Suprapubic skin (tissue), 4 donors: ENCODE measurements at regions not wholly inside any gene's neighbourhood (a gene's known extent, or its start where the extent isn't known, plus 50 kb on each side); places are given as distances from the start of the nearest gene placed in this dataset.

Source experiments
- DNase-seq, 2 donors: peaks; one replicate each; pipeline ENCODE4 v3.0.0-alpha.2; 2019; ENCODE audit warnings: low spot score in 2 of 2
- H3K27ac ChIP-seq: fragments of 200-600 bp; sonication (generic); one replicate; pipeline ENCODE4 v1.5.1; 2019
- H3K27me3 ChIP-seq: fragments of 200-600 bp; sonication (generic); one replicate; pipeline ENCODE4 v1.5.1; 2019
- H3K36me3 ChIP-seq: fragments of 200-600 bp; sonication (generic); one replicate; pipeline ENCODE4 v1.5.1; 2019
- H3K4me1 ChIP-seq: fragments of 200-600 bp; sonication (generic); one replicate; pipeline ENCODE4 v1.5.1; 2019
- H3K4me3 ChIP-seq: fragments of 200-600 bp; sonication (generic); one replicate; pipeline ENCODE4 v1.5.1; 2019; ENCODE audit warnings: mild to moderate bottlenecking
- H3K9me3 ChIP-seq: fragments of 200-600 bp; sonication (generic); one replicate; pipeline ENCODE4 v1.5.1; 2019
- EP300 ChIP-seq: sonication (generic); formaldehyde crosslinking; IDR thresholded peaks from one replicate; pipeline ENCODE4 v1.6.1; 2017; ENCODE audit warnings: antibody characterized with exemption
- POLR2A ChIP-seq, 2 donors: fragments of 450-650 bp; IDR thresholded peaks; one replicate each; pipeline ENCODE4 v1.6.1; 2017; ENCODE audit warnings: antibody characterized with exemption in 2 of 2, mild to moderate bottlenecking in 2 of 2, moderate library complexity in 2 of 2
- POLR2AphosphoS5 ChIP-seq, 3 donors: sonication (generic); formaldehyde crosslinking; IDR thresholded peaks; one replicate each; pipeline ENCODE4 v1.6.1; 2017; ENCODE audit warnings: antibody characterized with exemption in 3 of 3
- WGBS: methylation state at CpG from one replicate; pipeline ENCODE4 v1.1.5; 2018; 5-methylcytosine and 5-hydroxymethylcytosine counted together
- TF ChIP-seq, protein P1 (sequence below), 2 donors: fragments of 200-600 bp in 1 of 2; fragments of 450-650 bp in 1 of 2; sonication (generic) in 1 of 2; IDR thresholded peaks; one replicate each; pipeline ENCODE4 v1.5.1; 2016 to 2019; ENCODE audit warnings: antibody characterized with exemption in 2 of 2, mild to moderate bottlenecking in 1 of 2, moderate library complexity in 1 of 2

DNA sequence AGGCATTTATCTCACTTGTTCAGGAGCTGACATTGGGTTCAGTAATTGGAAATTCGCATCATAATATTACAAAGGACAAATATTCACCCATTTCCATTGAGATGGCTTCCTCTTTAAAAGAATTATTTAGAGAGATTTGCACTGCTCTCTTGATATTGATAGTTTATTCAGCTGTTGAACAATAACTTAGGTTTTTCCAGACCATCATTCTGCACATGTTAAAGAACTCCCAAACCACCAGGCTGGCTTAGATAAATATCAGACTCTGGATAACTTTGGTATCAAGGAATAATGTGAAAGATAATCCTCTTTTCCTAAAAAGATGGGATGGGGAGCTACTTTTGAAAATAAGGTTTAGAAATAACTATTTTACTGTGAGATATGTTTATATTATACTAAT, 154.0 kb downstream of the GASK1B start:
- WGBS: 76% methylated on average over 1 of the region's 1 CpG
- DNase-seq: no peak
- Histone ChIP-seq H3K27me3 (no peaks in the 10 kb centered on the region), H3K4me1 (peaks cover 17% of the 10 kb centered on the region), H3K4me3 (no peak overlapping the region), H3K36me3 (no peaks in the 10 kb centered on the region), H3K9me3 (no peaks in the 10 kb centered on the region), H3K27ac (no peak overlapping the region)
- TF ChIP-seq POLR2AphosphoS5 (IDR thresholded peaks at IDR 0.05) (no peak), POLR2A (IDR thresholded peaks at IDR 0.05) (no peak)
- TF ChIP-seq, protein P1, sequence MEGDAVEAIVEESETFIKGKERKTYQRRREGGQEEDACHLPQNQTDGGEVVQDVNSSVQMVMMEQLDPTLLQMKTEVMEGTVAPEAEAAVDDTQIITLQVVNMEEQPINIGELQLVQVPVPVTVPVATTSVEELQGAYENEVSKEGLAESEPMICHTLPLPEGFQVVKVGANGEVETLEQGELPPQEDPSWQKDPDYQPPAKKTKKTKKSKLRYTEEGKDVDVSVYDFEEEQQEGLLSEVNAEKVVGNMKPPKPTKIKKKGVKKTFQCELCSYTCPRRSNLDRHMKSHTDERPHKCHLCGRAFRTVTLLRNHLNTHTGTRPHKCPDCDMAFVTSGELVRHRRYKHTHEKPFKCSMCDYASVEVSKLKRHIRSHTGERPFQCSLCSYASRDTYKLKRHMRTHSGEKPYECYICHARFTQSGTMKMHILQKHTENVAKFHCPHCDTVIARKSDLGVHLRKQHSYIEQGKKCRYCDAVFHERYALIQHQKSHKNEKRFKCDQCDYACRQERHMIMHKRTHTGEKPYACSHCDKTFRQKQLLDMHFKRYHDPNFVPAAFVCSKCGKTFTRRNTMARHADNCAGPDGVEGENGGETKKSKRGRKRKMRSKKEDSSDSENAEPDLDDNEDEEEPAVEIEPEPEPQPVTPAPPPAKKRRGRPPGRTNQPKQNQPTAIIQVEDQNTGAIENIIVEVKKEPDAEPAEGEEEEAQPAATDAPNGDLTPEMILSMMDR (IDR thresholded peaks at IDR 0.05): no peak

DNA sequence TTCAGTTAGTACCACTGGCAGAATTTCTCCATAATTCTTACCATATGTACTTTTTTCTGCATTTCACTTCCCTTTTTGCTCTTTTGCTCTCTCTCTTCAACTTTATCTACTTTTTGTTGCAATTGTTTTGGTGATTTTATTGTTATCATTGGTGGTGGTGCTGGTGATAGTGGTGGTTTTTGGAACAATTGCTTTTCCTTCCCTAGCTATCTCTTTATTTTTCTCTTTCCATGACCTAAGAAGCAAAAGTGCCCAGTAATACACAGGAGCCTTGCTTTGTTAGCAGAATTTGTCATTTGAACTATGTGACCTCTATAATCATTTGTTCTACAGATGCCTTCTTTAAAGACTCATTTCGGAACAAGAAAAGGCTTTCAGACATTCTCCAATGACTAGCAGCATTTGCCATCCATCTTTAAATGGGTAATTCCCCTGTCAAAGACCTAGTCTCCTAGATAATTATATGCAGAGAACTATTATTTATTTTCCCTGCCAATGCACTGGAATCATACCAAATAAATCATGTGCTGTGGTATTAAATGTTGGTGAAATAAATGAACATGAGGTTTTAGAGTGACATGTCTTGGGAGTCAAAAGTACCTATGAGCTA, 154.5 kb downstream of the GASK1B start:
- DNase-seq: no peak
- H3K4me1 ChIP-seq: peaks cover 17% of the 10 kb centered on the region
- H3K4me3 ChIP-seq: no peak overlapping the region
- H3K36me3 ChIP-seq: no peaks in the 10 kb centered on the region
- TF ChIP-seq POLR2A (IDR thresholded peaks at IDR 0.05) (no peak), EP300 (no peak), POLR2AphosphoS5 (IDR thresholded peaks at IDR 0.05) (no peak)
- TF ChIP-seq, protein P1 (IDR thresholded peaks at IDR 0.05): no peak
- H3K27me3 ChIP-seq: no peaks in the 10 kb centered on the region
- WGBS: 64% methylated on average over 1 of the region's 1 CpG
- H3K9me3 ChIP-seq: no peaks in the 10 kb centered on the region
- H3K27ac ChIP-seq: no peak overlapping the region

DNA sequence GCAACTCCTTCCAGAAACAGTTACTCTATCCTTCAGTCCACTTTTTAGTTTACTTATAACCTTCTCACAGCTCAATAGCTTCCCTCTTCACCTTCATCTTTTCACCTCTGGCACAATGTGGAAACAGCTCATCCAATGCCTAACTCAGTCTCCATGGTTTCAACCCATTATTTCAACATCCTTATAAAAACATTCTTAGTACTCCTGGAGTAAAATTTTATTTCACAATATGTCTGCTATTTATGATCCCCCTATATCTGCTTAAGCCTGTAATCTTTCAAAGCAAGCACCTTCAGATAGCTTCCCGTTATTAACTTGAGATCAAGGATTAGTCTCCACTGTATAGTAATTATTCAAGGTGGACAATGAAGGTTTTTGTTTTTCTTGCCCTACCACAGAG, 156.3 kb downstream of the GASK1B start:
- peaks cover 17% of the 10 kb centered on the region for H3K4me1 ChIP-seq
- no peaks in the 10 kb centered on the region for H3K9me3 ChIP-seq
- no peak for DNase-seq
- 81% methylated on average over 1 of the region's 1 CpG for WGBS
- TF ChIP-seq POLR2A (IDR thresholded peaks at IDR 0.05) (no peak), POLR2AphosphoS5 (IDR thresholded peaks at IDR 0.05) (no peak), EP300 (no peak)
- TF ChIP-seq, protein P1 (IDR thresholded peaks at IDR 0.05): no peak
- H3K4me3 ChIP-seq: no peak overlapping the region
- H3K27ac ChIP-seq: no peak overlapping the region
- no peaks in the 10 kb centered on the region for H3K27me3 ChIP-seq
- H3K36me3 ChIP-seq: no peaks in the 10 kb centered on the region

DNA sequence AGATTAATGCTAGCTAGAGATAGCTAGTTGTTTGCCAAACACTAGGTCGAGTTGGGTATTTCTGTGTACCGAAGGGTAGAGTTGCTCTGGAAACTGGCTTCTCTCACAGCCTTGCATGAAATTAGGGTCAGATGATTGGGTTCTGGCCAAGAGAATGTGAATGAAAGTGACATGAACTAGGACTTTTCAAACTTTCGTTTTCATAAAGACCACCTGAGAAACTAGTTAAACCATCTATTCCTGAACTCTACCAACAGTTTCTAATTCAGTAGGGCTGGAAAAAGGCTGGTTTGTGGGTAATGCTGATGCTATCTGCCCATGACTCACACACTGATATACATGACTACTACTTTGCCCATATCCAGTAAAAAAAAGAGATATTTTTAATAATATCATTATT, 157.6 kb downstream of the GASK1B start:
- H3K27me3 ChIP-seq: no peaks in the 10 kb centered on the region
- no peaks in the 10 kb centered on the region for H3K9me3 ChIP-seq
- TF ChIP-seq EP300 (no peak), POLR2A (IDR thresholded peaks at IDR 0.05) (no peak), POLR2AphosphoS5 (IDR thresholded peaks at IDR 0.05) (no peak)
- TF ChIP-seq, protein P1 (IDR thresholded peaks at IDR 0.05): no peak
- H3K36me3 ChIP-seq: no peaks in the 10 kb centered on the region
- no peak for DNase-seq
- H3K4me1 ChIP-seq: peaks cover 6% of the 10 kb centered on the region
- H3K4me3 ChIP-seq: no peak overlapping the region
- H3K27ac ChIP-seq: no peak overlapping the region
- WGBS: 43% methylated on average over 3 of the region's 3 CpGs

DNA sequence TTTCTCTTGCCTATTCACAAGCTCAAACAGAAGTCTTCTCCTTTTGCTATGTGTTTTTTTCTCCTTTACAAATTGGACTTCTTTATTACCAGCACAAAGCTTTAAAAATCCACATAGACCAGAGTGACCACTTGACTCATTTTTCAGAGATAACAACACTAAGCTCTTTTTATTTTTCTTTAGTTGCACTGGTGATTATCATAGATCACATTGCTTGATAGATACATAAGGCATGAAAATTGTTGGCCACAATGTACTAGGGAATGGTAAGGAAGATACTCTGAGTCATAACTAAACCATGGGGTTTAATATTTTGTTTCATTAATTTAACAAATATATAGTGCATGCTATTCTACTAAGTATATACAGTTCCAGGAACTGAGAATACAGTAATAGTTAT, 159.0 kb downstream of the GASK1B start:
- Histone ChIP-seq H3K4me3 (no peak overlapping the region), H3K4me1 (peaks cover 2% of the 10 kb centered on the region), H3K27me3 (no peaks in the 10 kb centered on the region), H3K9me3 (no peaks in the 10 kb centered on the region), H3K27ac (no peak overlapping the region), H3K36me3 (no peaks in the 10 kb centered on the region)
- DNase-seq: no peak
- TF ChIP-seq EP300 (no peak), POLR2A (IDR thresholded peaks at IDR 0.05) (no peak), POLR2AphosphoS5 (IDR thresholded peaks at IDR 0.05) (no peak)
- TF ChIP-seq, protein P1 (IDR thresholded peaks at IDR 0.05): no peak
